IMR-90 (cell line): ENCODE measurements at regions not wholly inside any gene's neighbourhood (a gene's known extent, or its start where the extent isn't known, plus 50 kb on each side); places are given as distances from the start of the nearest gene placed in this dataset.

Experiments
- ATAC-seq: fragments of 200-7000 bp; cut with Tn5 transposase; 2 replicates; pipeline ENCODE4 v1.9.1; 2020; ENCODE audit warnings: low read depth, mild to moderate bottlenecking, moderate library complexity
- BruUV-seq: library from RNA; stranded (reverse); fragments of 400-500 nt; replicated peaks from 2 replicates; lab custom pipeline; 2021; lab: Mats Ljungman, UMichigan
- CTCF ChIA-PET: fragments of 300-600 bp; formaldehyde crosslinking; extraction: SDS; loops from one replicate; lab custom pipeline; 2021; ENCODE audit warnings: antibody characterized with exemption; lab: Yijun Ruan, JAX
- POLR2A ChIA-PET: fragments of 300-600 bp; sonication (Branson Sonifier 250); formaldehyde crosslinking; loops from one replicate; lab custom pipeline; 2022; ENCODE audit warnings: antibody characterized with exemption; ENCODE audit not compliant: unreplicated experiment; lab: Charles Lee
- DNase-seq: peaks from one replicate; pipeline ENCODE4 v3.0.0; 2013
- H2AFZ ChIP-seq: replicated peaks from 2 replicates; pipeline ENCODE3; 2013; ENCODE audit warnings: low read length, mild to moderate bottlenecking; ENCODE audit not compliant: poor library complexity
- H2AK5ac ChIP-seq: 2 replicates; pipeline ENCODE4 v1.6.1; 2013; ENCODE audit warnings: low read depth, low read length, inconsistent platforms
- H2AK9ac ChIP-seq: replicated peaks from 2 replicates; pipeline ENCODE3; 2013; ENCODE audit warnings: mild to moderate bottlenecking, low read depth, low read length, moderate library complexity; ENCODE audit not compliant: poor library complexity
- H2BK120ac ChIP-seq: 2 replicates; pipeline ENCODE4 v1.6.1; 2013; ENCODE audit warnings: low read depth, low read length, inconsistent platforms
- H2BK15ac ChIP-seq: 3 replicates; pipeline ENCODE4 v1.6.1; 2013; ENCODE audit warnings: low read depth, low read length, inconsistent platforms
- H2BK20ac ChIP-seq: 2 replicates; pipeline ENCODE4 v1.6.1; 2013; ENCODE audit warnings: low read depth, mild to moderate bottlenecking, inconsistent platforms, low read length, moderate library complexity
- H2BK5ac ChIP-seq: 2 replicates; pipeline ENCODE4 v1.6.1; 2013; ENCODE audit warnings: mild to moderate bottlenecking, low read depth, low read length, inconsistent platforms; ENCODE audit not compliant: poor library complexity, severe bottlenecking
- H3K14ac ChIP-seq: replicated peaks from 2 replicates; pipeline ENCODE4 v1.6.1; 2013; ENCODE audit warnings: low read depth, low read length, inconsistent platforms
- H3K18ac ChIP-seq: 2 replicates; pipeline ENCODE4 v1.6.1; 2013; ENCODE audit warnings: low read depth, low read length, control low read depth
- H3K23ac ChIP-seq: 2 replicates; pipeline ENCODE4 v1.6.1; 2013; ENCODE audit warnings: low read depth, low read length, inconsistent platforms
- H3K27ac ChIP-seq: 2 replicates; pipeline ENCODE4 v1.5.1; 2013; ENCODE audit warnings: mild to moderate bottlenecking, control low read depth, low read length; ENCODE audit not compliant: insufficient read depth
- H3K27me3 ChIP-seq: 2 replicates; pipeline ENCODE4 v1.6.1; 2013; ENCODE audit warnings: low read length; ENCODE audit not compliant: control insufficient read depth, insufficient read depth
- H3K36me3 ChIP-seq: 2 replicates; pipeline ENCODE4 v1.6.1; 2013; ENCODE audit warnings: low read length, mixed read lengths; ENCODE audit not compliant: control insufficient read depth, insufficient read depth
- H3K4ac ChIP-seq: 2 replicates; pipeline ENCODE4 v1.6.1; 2013; ENCODE audit warnings: low read depth, low read length, inconsistent platforms
- H3K4me1 ChIP-seq: 2 replicates; pipeline ENCODE4 v1.6.1; 2013; ENCODE audit warnings: low read length, mixed read lengths; ENCODE audit not compliant: control insufficient read depth, insufficient read depth
- H3K4me2 ChIP-seq: 2 replicates; pipeline ENCODE4 v1.6.1; 2013; ENCODE audit warnings: low read depth, mild to moderate bottlenecking, control low read depth, low read length, moderate library complexity
- H3K4me3 ChIP-seq: 2 replicates; pipeline ENCODE4 v1.5.1; 2013; ENCODE audit warnings: low read depth, mild to moderate bottlenecking, control low read depth, low read length, moderate library complexity; ENCODE audit not compliant: insufficient read depth
- H3K56ac ChIP-seq: 2 replicates; pipeline ENCODE4 v1.6.1; 2013; ENCODE audit warnings: low read length, inconsistent platforms; ENCODE audit not compliant: insufficient read depth; ENCODE audit errors: extremely low read depth
- H3K79me1 ChIP-seq, 2 experiments: 2 replicates each; pipeline ENCODE4 v1.6.1; 2013; ENCODE audit warnings: low read length in 2 of 2, inconsistent platforms in 1 of 2, low read depth in 1 of 2
- H3K9ac ChIP-seq: 2 replicates; pipeline ENCODE4 v1.6.1; 2013; ENCODE audit warnings: low read depth, low read length, control low read depth
- H3K9me1 ChIP-seq: 2 replicates; pipeline ENCODE4 v1.6.1; 2013; ENCODE audit warnings: low read length, inconsistent platforms; ENCODE audit not compliant: insufficient read depth
- H3K9me3 ChIP-seq: 2 replicates; pipeline ENCODE4 v1.6.1; 2013; ENCODE audit warnings: low read length; ENCODE audit not compliant: control insufficient read depth, insufficient read depth
- H4K20me1 ChIP-seq: 2 replicates; pipeline ENCODE4 v1.6.1; 2013; ENCODE audit warnings: low read length, inconsistent platforms; ENCODE audit not compliant: insufficient read depth
- H4K5ac ChIP-seq: 2 replicates; pipeline ENCODE4 v1.6.1; 2013; ENCODE audit warnings: mild to moderate bottlenecking, low read depth, low read length, control low read depth
- H4K8ac ChIP-seq, 2 experiments: 2 replicates each; pipeline ENCODE4 v1.6.1; 2013; ENCODE audit warnings: low read depth in 2 of 2, low read length in 2 of 2, control low read depth in 1 of 2, inconsistent platforms in 1 of 2
- H4K91ac ChIP-seq: 2 replicates; pipeline ENCODE4 v1.6.1; 2013; ENCODE audit warnings: low read depth, low read length, inconsistent platforms; ENCODE audit not compliant: insufficient read depth
- BHLHE40 ChIP-seq: fragments of 150-350 bp; IDR thresholded peaks from 2 replicates; pipeline ENCODE4 v1.6.1; 2016; ENCODE audit warnings: mild to moderate bottlenecking, low read depth, low read length
- CEBPB ChIP-seq: IDR thresholded peaks from 2 replicates; pipeline ENCODE4 v1.6.1; 2012; ENCODE audit warnings: low read depth, low read length, improper control_type of control experiment
- CHD1 ChIP-seq: IDR thresholded peaks from 2 replicates; pipeline ENCODE4 v1.6.1; 2012; ENCODE audit warnings: low read depth, low read length, improper control_type of control experiment
- CTCF ChIP-seq: conservative IDR thresholded peaks from 2 replicates; pipeline ENCODE4 v1.5.1; 2012; ENCODE audit warnings: mild to moderate bottlenecking, low read depth, low read length, improper control_type of control experiment
- FOS ChIP-seq: fragments of 150-350 bp; IDR thresholded peaks from 2 replicates; pipeline ENCODE4 v1.6.1; 2016; ENCODE audit warnings: low read depth, low read length
- MAFK ChIP-seq: IDR thresholded peaks from 2 replicates; pipeline ENCODE4 v1.6.1; 2012; ENCODE audit warnings: low read depth, low read length, improper control_type of control experiment
- MAZ ChIP-seq: IDR thresholded peaks from 2 replicates; pipeline ENCODE4 v1.6.1; 2012; ENCODE audit warnings: low read depth, mild to moderate bottlenecking, low read length, improper control_type of control experiment, moderate library complexity, borderline replicate concordance
- MXI1 ChIP-seq: IDR thresholded peaks from 2 replicates; pipeline ENCODE4 v1.6.1; 2012; ENCODE audit warnings: low read depth, mild to moderate bottlenecking, low read length, moderate library complexity, borderline replicate concordance
- NFE2L2 ChIP-seq: fragments of 150-350 bp; IDR thresholded peaks from 2 replicates; pipeline ENCODE4 v1.6.1; 2016; ENCODE audit warnings: low read depth, mild to moderate bottlenecking, low read length
- POLR2A ChIP-seq: IDR thresholded peaks from 2 replicates; pipeline ENCODE4 v1.6.1; 2012; ENCODE audit warnings: mild to moderate bottlenecking, low read depth, low read length
- RAD21 ChIP-seq: IDR thresholded peaks from 2 replicates; pipeline ENCODE4 v1.6.1; 2012; ENCODE audit warnings: low read length, improper control_type of control experiment
- RCOR1 ChIP-seq: IDR thresholded peaks from 2 replicates; pipeline ENCODE4 v1.6.1; 2012; ENCODE audit warnings: mild to moderate bottlenecking, low read length, improper control_type of control experiment; ENCODE audit not compliant: insufficient replicate concordance
- RFX5 ChIP-seq: IDR thresholded peaks from 2 replicates; pipeline ENCODE4 v1.8.0; 2012; ENCODE audit warnings: low read depth, mild to moderate bottlenecking, low read length, moderate library complexity
- SMC3 ChIP-seq: fragments of 150-350 bp; IDR thresholded peaks from 2 replicates; pipeline ENCODE4 v1.6.1; 2016; ENCODE audit warnings: low read depth, mild to moderate bottlenecking, antibody characterized with exemption, low read length, moderate library complexity
- USF2 ChIP-seq: fragments of 150-350 bp; IDR thresholded peaks from 2 replicates; pipeline ENCODE4 v1.6.1; 2017; ENCODE audit warnings: mild to moderate bottlenecking, antibody characterized with exemption, low read length, low read depth
- WGBS, 2 experiments: methylation state at CpG; one replicate each; pipeline versions ENCODE4 v1.1.5 to v1.1.7; 2013; ENCODE audit warnings: missing lambda C conversion rate in 2 of 2; ENCODE audit not compliant: insufficient read length in 1 of 2; ENCODE audit errors: extremely low coverage in 2 of 2; 5-methylcytosine and 5-hydroxymethylcytosine counted together
- dilution Hi-C: fragments of 300-500 bp; cut with HindIII; formaldehyde crosslinking; loops from one replicate; pipeline ENCODE4 v1.14.3; 2018; ENCODE audit warnings: low sequenced_read_pairs; ENCODE audit not compliant: unreplicated experiment
- in situ Hi-C: fragments of 300-500 bp; cut with MboI; formaldehyde crosslinking; loops from 3 replicates; pipeline ENCODE4 v1.14.3; 2019; ENCODE audit warnings: low sequenced_read_pairs, inconsistent platforms, mixed read lengths
- intact Hi-C: fragments of 100-400 bp; cut with micrococcal nuclease; formaldehyde crosslinking; loops from 2 replicates; pipeline ENCODE4 v1.10.0; 2022
- TF ChIP-seq, protein P1 (sequence below): fragments of 150-350 bp; IDR thresholded peaks from 2 replicates; pipeline ENCODE4 v1.6.1; 2016; ENCODE audit warnings: low read depth, mild to moderate bottlenecking, low read length, moderate library complexity, borderline replicate concordance

GRCh38 chr15:59798605-59798917 is 109.4 kb upstream of the BNIP2 start:
- no peak overlapping the region for H3K4me2 ChIP-seq
- H4K20me1 ChIP-seq, result no peaks in the 10 kb centered on the region
- no peak overlapping the region for H3K9ac ChIP-seq
- H3K79me1 ChIP-seq, result no peaks in the 10 kb centered on the region
- no peak overlapping the region for H2AFZ ChIP-seq
- no peaks in the 10 kb centered on the region for H3K9me3 ChIP-seq
- DNase-seq (no peak), ATAC-seq (no peak)
- H2BK20ac ChIP-seq, result no peak overlapping the region
- H3K27ac ChIP-seq, result no peak overlapping the region
- dilution Hi-C loops, result no loop called here
- intact Hi-C loops, result no loop called here
- no peak overlapping the region for H3K4me3 ChIP-seq
- in situ Hi-C loops, result no loop called here
- ChIA-PET POLR2A (no interaction called here), CTCF (no interaction called here)
- H4K8ac ChIP-seq, result no peak overlapping the region
- H4K91ac ChIP-seq, result no peak overlapping the region
- H2AK5ac ChIP-seq, result no peak overlapping the region
- H2BK120ac ChIP-seq, result no peak overlapping the region
- TF ChIP-seq MAFK, result no peak
- TF ChIP-seq POLR2A, result no peak
- TF ChIP-seq CHD1, result no peak
- TF ChIP-seq FOS, result no peak
- no peak for TF ChIP-seq MXI1
- TF ChIP-seq CTCF, result no peak
- TF ChIP-seq RCOR1, result no peak
- no peak for TF ChIP-seq BHLHE40
- no peak for TF ChIP-seq CEBPB
- TF ChIP-seq, protein P1, sequence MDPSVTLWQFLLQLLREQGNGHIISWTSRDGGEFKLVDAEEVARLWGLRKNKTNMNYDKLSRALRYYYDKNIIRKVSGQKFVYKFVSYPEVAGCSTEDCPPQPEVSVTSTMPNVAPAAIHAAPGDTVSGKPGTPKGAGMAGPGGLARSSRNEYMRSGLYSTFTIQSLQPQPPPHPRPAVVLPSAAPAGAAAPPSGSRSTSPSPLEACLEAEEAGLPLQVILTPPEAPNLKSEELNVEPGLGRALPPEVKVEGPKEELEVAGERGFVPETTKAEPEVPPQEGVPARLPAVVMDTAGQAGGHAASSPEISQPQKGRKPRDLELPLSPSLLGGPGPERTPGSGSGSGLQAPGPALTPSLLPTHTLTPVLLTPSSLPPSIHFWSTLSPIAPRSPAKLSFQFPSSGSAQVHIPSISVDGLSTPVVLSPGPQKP, result no peak
- no peak for TF ChIP-seq SMC3
- TF ChIP-seq RFX5, result no peak
- no peak for TF ChIP-seq RAD21
- TF ChIP-seq USF2, result no peak
- no peak for TF ChIP-seq NFE2L2
- TF ChIP-seq MAZ, result no peak
- no peaks in the 10 kb centered on the region for H3K36me3 ChIP-seq
- H4K5ac ChIP-seq, result no peak overlapping the region
- no peak overlapping the region for H3K14ac ChIP-seq
- no peak overlapping the region for H3K18ac ChIP-seq
- H3K4ac ChIP-seq, result no peak overlapping the region
- no peak overlapping the region for H3K23ac ChIP-seq
- H2AK9ac ChIP-seq, result no peak overlapping the region
- BruUV-seq, result no TSS peak
- H3K56ac ChIP-seq, result no peak overlapping the region
- no peaks in the 10 kb centered on the region for H3K4me1 ChIP-seq
- H2BK15ac ChIP-seq, result no peak overlapping the region
- H3K9me1 ChIP-seq, result no peaks in the 10 kb centered on the region
- 60% methylated on average over 1 of the region's 5 CpGs; no CpG with 5 or more reads in 1 of the 2 experiments for WGBS, 2 experiments
- no peak overlapping the region for H2BK5ac ChIP-seq
- H3K27me3 ChIP-seq, result 0 out of 2 replicates have a peak, but pooled peaks cover 2% of the 10 kb centered on the region
